HEK293T (cell line): ENCODE measurements at regions not wholly inside any gene's neighbourhood (a gene's known extent, or its start where the extent isn't known, plus 50 kb on each side); places are given as distances from the start of the nearest gene placed in this dataset.

Source experiments
- CTCF ChIA-PET: fragments of 350-600 bp; formaldehyde crosslinking; extraction: SDS; loops from one replicate; lab custom pipeline; 2021; ENCODE audit warnings: antibody characterized with exemption, inconsistent platforms; lab: Yijun Ruan, JAX
- POLR2A ChIA-PET: fragments of 350-600 bp; formaldehyde crosslinking; extraction: SDS; loops from one replicate; lab custom pipeline; 2020; ENCODE audit warnings: antibody characterized with exemption, inconsistent platforms; lab: Yijun Ruan, JAX
- DNase-seq: peaks from one replicate; pipeline ENCODE4 v3.0.0; 2012; ENCODE audit warnings: mixed read lengths; ENCODE audit errors: extremely low spot score
- ARNT ChIP-seq: fragments of 450-650 bp; IDR thresholded peaks from 2 replicates; pipeline ENCODE4 v1.6.1; 2017; ENCODE audit warnings: mild to moderate bottlenecking
- BHLHE40 ChIP-seq: fragments of 450-650 bp; IDR thresholded peaks from 2 replicates; pipeline ENCODE4 v1.6.1; 2016; ENCODE audit warnings: mild to moderate bottlenecking, moderate library complexity, borderline replicate concordance
- CTBP1 ChIP-seq: fragments of 450-650 bp; IDR thresholded peaks from 2 replicates; pipeline ENCODE4 v1.6.1; 2016; ENCODE audit warnings: borderline replicate concordance
- ELF4 ChIP-seq: fragments of 450-650 bp; IDR thresholded peaks from 2 replicates; pipeline ENCODE4 v1.6.1; 2017; ENCODE audit warnings: antibody characterized with exemption
- FOXA1 ChIP-seq: fragments of 450-650 bp; IDR thresholded peaks from 2 replicates; pipeline ENCODE4 v1.6.1; 2016; ENCODE audit warnings: mild to moderate bottlenecking
- FOXK2 ChIP-seq: fragments of 450-650 bp; IDR thresholded peaks from 2 replicates; pipeline ENCODE4 v1.6.1; 2016; ENCODE audit warnings: mild to moderate bottlenecking
- FOXM1 ChIP-seq: fragments of 450-650 bp; IDR thresholded peaks from 2 replicates; pipeline ENCODE4 v1.6.1; 2017; ENCODE audit warnings: mild to moderate bottlenecking, borderline replicate concordance
- HDGF ChIP-seq: fragments of 450-650 bp; IDR thresholded peaks from 2 replicates; pipeline ENCODE4 v1.6.1; 2017; ENCODE audit warnings: antibody characterized with exemption, borderline replicate concordance
- L3MBTL2 ChIP-seq: fragments of 450-650 bp; conservative IDR thresholded peaks from 2 replicates; pipeline ENCODE4 v1.6.1; 2016; ENCODE audit warnings: mild to moderate bottlenecking
- LEF1 ChIP-seq: fragments of 450-650 bp; IDR thresholded peaks from 2 replicates; pipeline ENCODE4 v1.6.1; 2017; ENCODE audit warnings: mild to moderate bottlenecking, borderline replicate concordance
- NFRKB ChIP-seq: fragments of 450-650 bp; IDR thresholded peaks from 2 replicates; pipeline ENCODE4 v1.6.1; 2016; ENCODE audit warnings: mild to moderate bottlenecking, moderate library complexity
- PKNOX1 ChIP-seq: fragments of 450-650 bp; IDR thresholded peaks from 2 replicates; pipeline ENCODE4 v1.6.1; 2016
- SP1 ChIP-seq: fragments of 450-650 bp; IDR thresholded peaks from 2 replicates; pipeline ENCODE4 v1.6.1; 2017
- SUZ12 ChIP-seq: fragments of 450-650 bp; IDR thresholded peaks from 2 replicates; pipeline ENCODE4 v1.6.1; 2016; ENCODE audit warnings: mild to moderate bottlenecking
- TARDBP ChIP-seq: fragments of 450-650 bp; IDR thresholded peaks from 2 replicates; pipeline ENCODE4 v1.6.1; 2016
- ZNF384 ChIP-seq: fragments of 450-650 bp; IDR thresholded peaks from 2 replicates; pipeline ENCODE4 v1.6.1; 2016

- ChIA-PET CTCF (no interaction called here), POLR2A (no interaction called here)
- DNase-seq, result no peak
- TF ChIP-seq L3MBTL2 (no peak), ARNT (no peak), TARDBP (no peak), ELF4 (no peak), SUZ12 (no peak)
Observed at GRCh38 chr9:86763791-86764190, 183.5 kb downstream of the GAS1 start.

GRCh38 chr9:86757382-86757720, 190.0 kb downstream of the GAS1 start:
- CTCF ChIA-PET, result no interaction called here
- no peak for TF ChIP-seq FOXM1
- TF ChIP-seq SUZ12, result no peak
- TF ChIP-seq ARNT, result no peak
- no peak for TF ChIP-seq LEF1
- no peak for TF ChIP-seq NFRKB
- no peak for TF ChIP-seq ZNF384
- no peak for TF ChIP-seq PKNOX1
- TF ChIP-seq CTBP1, result no peak
- no peak for TF ChIP-seq ELF4
- no peak for TF ChIP-seq FOXA1
- TF ChIP-seq FOXK2, result no peak
- TF ChIP-seq HDGF, result no peak
- TF ChIP-seq TARDBP, result no peak
- TF ChIP-seq SP1, result no peak
- TF ChIP-seq BHLHE40, result no peak
- no peak for TF ChIP-seq L3MBTL2
- no peak for DNase-seq
- POLR2A ChIA-PET, result no interaction called here

- CTCF ChIA-PET, result no interaction called here
Observed at GRCh38 chr9:86756576-86757381, 190.5 kb downstream of the GAS1 start.

GRCh38 chr9:86755561-86755941, 191.8 kb downstream of the GAS1 start:
- ChIA-PET POLR2A (no interaction called here), CTCF (no interaction called here)
- TF ChIP-seq SUZ12 (no peak), FOXA1 (no peak), ZNF384 (no peak), BHLHE40 (no peak), L3MBTL2 (no peak), FOXK2 (no peak), ELF4 (no peak), SP1 (no peak), HDGF (no peak), CTBP1 (no peak), ARNT (no peak), TARDBP (no peak), LEF1 (no peak), PKNOX1 (no peak), FOXM1 (no peak), NFRKB (no peak)

More at GRCh38 chr9:86756576-86757381, 190.5 kb downstream of the GAS1 start:
- DNase-seq, result no peak
- TF ChIP-seq PKNOX1 (no peak), SUZ12 (no peak), SP1 (no peak), TARDBP (no peak), L3MBTL2 (no peak), ARNT (no peak), FOXA1 (no peak), ELF4 (no peak)
- POLR2A ChIA-PET, result no interaction called here

GRCh38 chr9:86754581-86755560, 192.4 kb downstream of the GAS1 start:
- CTCF ChIA-PET, result no interaction called here
- no peak for TF ChIP-seq CTBP1
- POLR2A ChIA-PET, result no interaction called here

More at GRCh38 chr9:86755561-86755941, 191.8 kb downstream of the GAS1 start:
- no peak for DNase-seq

GRCh38 chr9:86753836-86754235, 193.5 kb downstream of the GAS1 start:
- POLR2A ChIA-PET, result no interaction called here
- DNase-seq, result no peak
- CTCF ChIA-PET, result no interaction called here
- TF ChIP-seq PKNOX1 (no peak), HDGF (no peak), FOXA1 (no peak), TARDBP (no peak), CTBP1 (no peak), SP1 (no peak), LEF1 (no peak), BHLHE40 (no peak), FOXK2 (no peak), ARNT (no peak)

More at GRCh38 chr9:86754581-86755560, 192.4 kb downstream of the GAS1 start:
- DNase-seq, result no peak
